CD4-positive, alpha-beta T cell treated with Interleukin-21 for 1 hour (primary cell): ENCODE measurements at regions not wholly inside any gene's neighbourhood (a gene's known extent, or its start where the extent isn't known, plus 50 kb on each side); places are given as distances from the start of the nearest gene placed in this dataset.

Experiments used
- DNase-seq: peaks from one replicate; pipeline ENCODE4 v3.0.0-alpha.2; 2020

- DNase-seq = no peak
Measured at GRCh38 chr15:79230766-79231165, 51.8 kb upstream of the ANKRD34C start.

- no peak for DNase-seq
Measured at GRCh38 chr15:79222808-79223207, 59.7 kb upstream of the ANKRD34C start.

GRCh38 chr15:79221696-79222095 is 60.8 kb upstream of the ANKRD34C start:
- no peak for DNase-seq

DNA sequence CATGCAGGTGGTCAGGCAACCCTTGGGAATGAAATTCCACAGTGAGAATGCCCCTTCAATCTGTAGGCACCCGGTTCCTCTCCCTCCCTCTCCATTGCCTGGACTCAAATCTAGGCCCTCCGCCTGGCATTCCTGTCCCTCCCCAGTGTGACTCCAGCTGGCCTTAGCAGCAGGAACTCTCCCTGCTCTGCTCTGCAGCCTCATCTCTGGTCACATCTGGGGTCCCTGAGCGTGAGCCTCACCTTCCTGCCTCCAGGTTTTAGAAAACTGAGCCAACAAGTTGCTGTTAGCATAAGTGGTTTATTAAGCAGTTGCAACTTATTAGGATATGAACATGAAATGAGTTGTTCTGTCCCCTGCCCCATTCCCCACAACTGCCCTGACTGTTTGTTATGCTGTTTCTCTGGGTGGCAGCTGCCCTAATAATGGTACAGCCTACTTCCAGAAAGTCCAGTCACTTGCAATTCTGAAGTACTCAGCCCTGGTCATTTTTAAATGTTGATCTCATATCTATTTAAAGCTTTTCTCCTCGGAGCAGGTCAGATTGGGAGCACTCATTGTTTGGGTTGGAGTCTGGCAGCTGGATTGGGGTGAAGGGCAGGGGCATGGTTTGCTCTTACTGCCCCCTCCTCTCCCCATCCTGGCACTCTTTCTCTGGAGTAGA is 63.0 kb upstream of the ANKRD34C start:
- no peak for DNase-seq

GRCh38 chr15:79218588-79219200 is 63.8 kb upstream of the ANKRD34C start:
- DNase-seq = no peak

GRCh38 chr15:79213650-79214049 is 68.9 kb upstream of the ANKRD34C start:
- DNase-seq = no peak

- DNase-seq = no peak
Measured at GRCh38 chr15:79212589-79213157, 69.8 kb upstream of the ANKRD34C start.

DNA sequence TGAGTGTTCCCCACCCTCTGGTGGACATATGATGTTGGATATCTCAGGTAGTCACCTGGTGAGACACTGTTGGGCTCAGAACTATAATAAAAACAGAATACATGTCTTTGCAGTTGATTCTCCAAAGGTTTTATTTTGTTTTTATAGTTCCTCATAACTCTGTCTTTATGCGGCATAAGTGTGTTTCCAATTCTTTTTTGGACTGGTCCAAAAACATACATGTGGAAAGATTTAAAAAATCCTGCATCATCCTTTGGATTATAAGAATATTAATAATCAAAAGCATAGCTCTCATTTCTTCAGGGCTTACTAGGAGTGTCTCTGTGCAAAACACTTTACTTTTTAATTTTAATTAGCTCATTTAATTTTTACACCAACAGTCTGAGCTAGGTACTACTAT is 71.0 kb upstream of the ANKRD34C start:
- DNase-seq = no peak

DNA sequence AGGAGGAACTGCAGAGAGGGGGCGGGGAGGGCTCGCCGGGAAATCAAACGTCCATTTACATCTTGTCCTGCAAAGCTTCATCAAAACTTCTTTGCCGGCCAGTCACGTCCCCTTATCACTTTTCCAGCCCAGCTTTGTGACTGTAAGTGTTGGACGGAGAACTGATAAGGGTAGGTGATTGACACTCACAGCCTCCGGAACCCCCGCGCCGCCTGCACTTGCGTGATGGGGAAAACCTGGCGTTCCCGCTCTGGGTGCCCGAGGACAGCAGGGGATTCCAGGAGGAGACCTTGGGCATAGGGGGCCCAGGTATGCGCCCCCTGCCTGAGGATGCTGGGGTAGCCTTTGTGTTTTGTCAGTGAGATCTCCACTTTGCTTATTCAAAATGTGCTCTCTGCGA is 72.8 kb upstream of the ANKRD34C start:
- no peak for DNase-seq

DNA sequence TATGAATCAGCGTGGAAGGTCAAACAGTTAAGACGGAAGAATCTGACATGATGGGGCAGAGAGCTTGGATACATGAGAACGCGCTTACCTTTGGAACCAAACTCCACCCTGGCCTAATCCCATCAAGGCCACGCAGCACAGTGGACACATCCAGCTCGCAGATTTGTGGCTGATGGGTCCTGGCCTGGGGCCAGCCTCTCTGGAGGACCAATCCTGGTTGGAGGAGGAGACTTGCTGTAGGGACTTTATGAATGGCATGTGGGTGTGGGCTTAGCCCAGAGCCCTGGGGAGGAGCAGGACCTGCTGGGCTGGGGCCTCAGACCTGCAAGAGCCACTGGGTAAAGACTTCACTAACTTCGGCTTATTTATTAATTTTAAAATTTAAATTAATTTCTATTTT is 73.4 kb upstream of the ANKRD34C start:
- DNase-seq = no peak

GRCh38 chr15:79208179-79208578 is 74.3 kb upstream of the ANKRD34C start:
- DNase-seq = no peak

GRCh38 chr15:79206940-79207339 is 75.6 kb upstream of the ANKRD34C start:
- no peak for DNase-seq

DNA sequence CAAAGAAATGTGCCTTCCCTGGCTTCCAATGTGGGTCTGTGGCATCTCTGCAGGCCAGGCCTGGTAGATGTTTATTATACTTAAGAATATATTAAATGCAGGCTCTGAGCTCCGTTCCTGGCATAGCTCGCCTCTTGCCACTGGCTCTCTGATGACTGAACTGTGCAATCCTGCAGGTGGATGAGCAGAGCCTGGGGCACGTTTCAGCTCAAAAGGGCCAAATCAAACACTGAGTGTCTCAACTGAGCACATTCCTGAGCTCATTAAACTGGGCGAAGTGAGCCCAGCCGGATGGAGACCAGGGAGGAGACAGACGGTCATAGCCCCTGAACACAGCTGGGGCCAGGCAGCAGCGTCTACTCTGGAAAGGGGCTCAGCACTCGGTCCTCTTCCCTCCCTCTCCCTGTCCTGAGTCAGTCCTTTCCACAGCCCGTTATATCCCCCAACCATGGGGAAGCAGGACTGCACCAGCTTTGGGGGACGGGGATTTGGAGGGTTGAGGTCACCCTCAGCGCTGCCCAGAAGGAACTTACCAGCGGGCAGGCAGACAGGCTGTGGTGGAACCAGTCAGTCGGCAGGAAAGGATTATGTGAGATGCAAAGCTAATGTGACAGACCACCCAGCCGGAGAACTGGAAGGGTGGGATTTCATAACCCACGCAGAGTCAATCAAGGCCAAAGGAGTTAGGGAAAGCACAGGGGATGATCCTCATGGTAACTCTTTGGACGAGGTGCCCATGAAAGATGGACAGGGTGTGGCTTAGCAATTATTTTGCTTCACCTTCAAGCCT is 77.4 kb upstream of the ANKRD34C start:
- DNase-seq = no peak

GRCh38 chr15:79198461-79198860 is 84.1 kb upstream of the ANKRD34C start:
- no peak for DNase-seq

DNA sequence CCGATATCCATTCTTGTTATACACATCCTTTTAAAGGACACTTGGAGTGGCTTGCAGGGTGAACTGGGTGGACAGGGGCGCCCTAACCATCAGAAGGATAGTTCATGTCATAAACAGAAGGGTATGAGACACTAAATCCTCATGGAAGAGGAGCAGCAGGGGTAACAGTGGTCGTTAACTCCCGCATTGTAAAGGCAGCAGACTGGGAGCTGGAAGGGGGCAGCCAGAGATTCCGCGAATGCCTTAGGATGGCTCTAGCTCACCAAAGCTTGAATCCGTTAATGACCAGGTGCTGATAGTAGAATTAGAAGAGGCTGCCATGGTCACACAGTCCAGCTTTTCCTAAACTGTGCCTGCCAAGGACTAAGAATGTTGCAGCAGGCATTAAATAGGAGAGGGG is 85.2 kb upstream of the ANKRD34C start:
- DNase-seq = no peak

DNA sequence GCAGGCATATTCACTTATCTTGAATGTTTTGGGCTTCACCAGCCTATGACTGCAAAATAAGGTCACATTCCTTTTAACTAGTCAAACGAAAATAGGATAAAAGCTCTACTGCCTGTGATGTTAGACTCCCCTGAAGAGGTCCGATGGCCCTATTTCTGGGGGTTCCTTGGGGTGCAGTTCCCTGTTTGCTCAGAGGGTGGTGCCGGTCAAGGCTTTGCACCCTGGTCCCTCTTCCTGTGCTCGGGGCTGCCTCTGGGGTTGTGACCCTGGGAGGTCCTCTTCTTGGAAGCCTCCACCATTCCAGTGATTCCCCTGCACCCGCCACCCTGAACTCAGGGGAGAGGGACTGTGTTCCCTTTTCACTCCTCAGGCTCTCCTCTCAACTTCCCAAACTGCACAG is 86.7 kb upstream of the ANKRD34C start:
- DNase-seq = no peak

- DNase-seq = no peak
Measured at GRCh38 chr15:79195239-79195638, 87.3 kb upstream of the ANKRD34C start.

DNA sequence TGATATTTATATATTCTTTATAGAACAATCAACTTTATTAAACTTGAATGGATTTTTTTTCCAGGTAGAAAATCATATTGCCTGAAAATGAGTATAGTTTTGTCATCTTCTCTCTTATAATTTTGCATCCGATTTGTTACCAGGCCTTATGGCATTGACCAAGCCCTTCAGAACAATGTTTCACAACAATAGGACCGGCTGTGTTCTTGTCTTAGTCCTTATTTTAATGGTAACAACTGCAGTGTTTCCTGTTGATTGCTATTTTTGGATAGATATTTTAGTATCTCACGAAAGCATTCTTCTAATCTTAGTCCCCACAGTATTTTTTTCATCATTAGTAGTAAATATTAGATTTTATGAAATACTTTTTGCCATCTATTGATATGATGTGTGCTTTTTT is 88.1 kb upstream of the ANKRD34C start:
- no peak for DNase-seq

DNA sequence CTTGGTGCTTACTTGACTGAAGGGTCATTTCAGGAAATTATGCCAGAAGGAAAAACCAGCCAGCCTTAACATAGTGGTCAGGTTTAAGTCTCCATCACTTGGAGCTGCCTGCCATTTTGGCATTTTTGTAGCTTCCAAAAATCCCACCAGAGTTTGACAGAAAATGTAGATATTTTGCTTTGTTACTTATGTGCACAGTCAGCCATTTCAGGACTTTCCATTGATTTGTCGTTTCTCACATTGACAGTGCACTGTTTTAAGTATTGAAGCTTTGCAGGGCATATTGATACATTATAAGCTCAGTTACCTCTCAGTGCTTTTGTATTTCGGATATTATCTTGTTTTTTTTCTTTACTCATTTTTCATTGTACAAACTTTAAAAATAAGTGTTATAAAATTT is 89.0 kb upstream of the ANKRD34C start:
- DNase-seq = no peak

GRCh38 chr15:79193103-79193502 is 89.4 kb upstream of the ANKRD34C start:
- no peak for DNase-seq

DNA sequence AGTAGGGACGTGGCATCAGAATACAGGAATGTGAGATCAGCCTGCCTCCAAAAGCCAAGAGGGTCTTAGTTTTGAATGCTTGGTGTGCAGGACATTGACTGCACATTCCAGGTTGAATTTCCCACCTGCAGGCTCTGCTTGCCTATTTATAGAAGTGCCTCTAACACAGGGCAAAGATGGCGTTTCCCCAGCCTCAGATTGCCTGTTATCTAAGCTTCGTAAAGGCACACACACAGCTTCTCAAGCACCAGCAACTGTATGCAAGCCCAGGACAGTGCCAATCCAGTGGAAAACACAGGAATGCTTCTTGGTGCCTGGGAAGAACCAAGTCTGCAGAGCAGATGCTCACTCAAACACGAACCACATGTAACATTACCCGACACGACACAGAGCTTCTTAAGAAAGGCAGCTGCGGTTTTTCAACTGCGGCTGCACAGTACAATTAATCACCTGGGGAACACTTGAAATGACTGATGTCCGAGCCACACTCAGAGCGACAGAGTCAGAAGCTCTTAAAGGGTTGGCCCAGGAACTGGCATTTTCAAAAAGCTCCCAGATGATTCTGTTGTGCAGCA is 90.0 kb upstream of the ANKRD34C start:
- no peak for DNase-seq

DNA sequence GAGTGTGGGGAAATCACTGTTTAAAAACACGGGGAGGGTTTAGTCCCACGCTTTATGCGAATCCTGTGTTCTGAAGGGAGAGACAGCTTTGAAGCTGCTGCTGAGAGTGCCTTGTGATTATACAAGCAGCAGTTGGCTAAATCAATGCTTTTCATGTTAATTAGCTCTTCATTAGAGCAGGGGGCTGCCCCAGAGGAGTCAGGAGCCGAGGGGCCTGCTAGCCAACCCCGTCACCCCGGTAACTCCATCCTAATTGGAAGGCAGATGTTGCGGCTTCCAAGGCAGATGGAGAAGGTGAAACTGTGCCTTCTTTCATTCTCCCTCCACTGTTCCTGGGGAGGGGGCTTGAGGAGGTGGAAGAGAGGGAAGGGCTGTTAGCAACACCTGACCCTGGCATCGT is 92.4 kb upstream of the ANKRD34C start:
- DNase-seq = no peak

DNA sequence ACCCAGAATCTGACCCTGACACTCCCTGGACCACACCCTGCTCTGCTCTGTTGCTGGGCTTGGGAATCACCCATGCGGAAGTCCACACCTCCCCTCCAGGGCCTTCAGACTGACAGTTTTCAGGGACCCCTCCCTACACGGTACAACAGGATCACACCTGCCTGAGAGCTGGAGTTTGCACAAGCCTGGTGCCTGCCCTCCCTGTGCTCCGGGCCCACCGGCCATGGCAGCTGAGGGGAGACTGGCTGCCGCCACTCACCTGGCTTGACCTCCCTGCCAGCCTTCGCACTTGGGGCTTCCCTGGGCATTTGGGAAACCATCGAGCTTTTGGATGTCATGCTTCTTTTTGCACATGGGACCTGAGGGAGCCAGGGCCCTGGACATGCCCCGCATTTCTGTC is 95.9 kb upstream of the ANKRD34C start:
- DNase-seq = no peak

- DNase-seq = no peak
Measured at GRCh38 chr15:79185199-79185598, 94.6 kb upstream of the RASGRF1 start.
